Posterior vena cava (tissue), 2 donors: ENCODE measurements at regions not wholly inside any gene's neighbourhood (a gene's known extent, or its start where the extent isn't known, plus 50 kb on each side); places are given as distances from the start of the nearest gene placed in this dataset.

Source experiments
- DNase-seq: peaks from one replicate; pipeline ENCODE4 v3.0.0-alpha.2; 2020; ENCODE audit warnings: low spot score
- intact Hi-C, 2 donors: fragments of 100-400 bp; cut with DNase I; formaldehyde crosslinking; loops; one replicate each; pipeline versions ENCODE4 v1.14.1 to v1.14.2; 2022 to 2023
- donor health status: DM: yes; HTN: yes; CAD: no.
- donor health status: DM: yes; HTN: yes; CAD: no.

DNA sequence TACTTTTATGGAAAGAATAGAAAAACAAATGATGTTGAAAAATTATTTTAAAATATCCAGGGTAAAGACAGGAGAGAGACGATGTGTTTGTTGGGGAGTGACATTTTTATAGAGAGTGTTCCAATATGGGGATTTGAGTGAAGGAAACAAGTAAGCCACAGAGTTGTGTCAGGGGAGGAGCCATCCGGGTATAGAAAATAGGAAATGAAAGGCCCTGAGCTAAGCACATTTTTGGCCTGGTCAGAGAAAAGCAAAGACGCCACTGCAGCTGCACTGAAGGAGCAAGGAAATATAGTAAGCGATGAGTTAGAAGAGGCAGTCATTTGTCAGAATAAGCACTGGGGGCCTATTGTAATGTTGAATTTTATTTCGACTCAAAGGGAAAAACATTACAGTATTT, 107.3 kb upstream of the ADGRL4 start:
- DNase-seq, result no peak
- intact Hi-C loops, result loop anchor here in 1 of 2 donors (10.0 kb wide), 1 partner anchor 1049 kb away; no protein-coding TSS in a partner anchor

DNA sequence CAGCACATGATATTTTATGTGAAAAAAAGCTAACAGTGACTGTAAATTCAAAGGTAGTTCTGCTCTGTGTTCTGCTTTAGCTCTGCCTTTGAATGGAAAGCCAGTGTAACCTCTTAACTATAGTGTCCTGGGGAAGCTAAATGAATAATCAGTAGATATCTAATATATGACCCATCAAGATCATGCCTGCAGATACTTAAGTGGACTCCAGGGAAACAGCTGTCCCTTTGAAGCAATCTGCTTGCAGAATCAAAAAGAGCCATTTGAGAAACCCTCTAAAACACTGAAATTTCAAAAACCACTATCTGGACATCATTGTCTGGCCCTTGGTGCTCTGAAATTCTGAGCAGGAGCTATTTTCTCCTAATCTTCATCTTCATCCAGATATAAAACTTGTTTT, 104.2 kb upstream of the ADGRL4 start:
- DNase-seq, result no peak
- intact Hi-C loops, result loop anchor here in 1 of 2 donors (10.0 kb wide), 1 partner anchor 1046 kb away; no protein-coding TSS in a partner anchor

DNA sequence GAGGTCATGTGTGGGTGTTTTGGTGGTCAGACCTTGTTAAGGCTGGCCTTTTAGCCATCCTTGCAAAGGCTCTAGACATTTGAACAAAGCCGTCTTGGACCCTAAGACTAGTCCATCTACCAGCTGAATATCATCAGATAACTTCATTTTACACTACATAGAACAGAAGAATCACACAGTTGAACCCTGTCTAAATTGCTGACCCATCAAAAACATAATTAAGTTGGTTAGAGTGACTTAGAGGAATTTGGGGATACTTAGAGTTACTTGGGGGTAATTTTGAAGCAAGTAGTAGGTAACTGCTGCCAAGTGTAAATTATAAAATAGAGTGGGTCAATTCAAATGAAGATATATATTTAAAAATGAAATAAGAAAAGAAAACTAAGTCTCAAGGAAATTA, 102.9 kb upstream of the ADGRL4 start:
- no peak for DNase-seq
- intact Hi-C loops, result no loop called here

DNA sequence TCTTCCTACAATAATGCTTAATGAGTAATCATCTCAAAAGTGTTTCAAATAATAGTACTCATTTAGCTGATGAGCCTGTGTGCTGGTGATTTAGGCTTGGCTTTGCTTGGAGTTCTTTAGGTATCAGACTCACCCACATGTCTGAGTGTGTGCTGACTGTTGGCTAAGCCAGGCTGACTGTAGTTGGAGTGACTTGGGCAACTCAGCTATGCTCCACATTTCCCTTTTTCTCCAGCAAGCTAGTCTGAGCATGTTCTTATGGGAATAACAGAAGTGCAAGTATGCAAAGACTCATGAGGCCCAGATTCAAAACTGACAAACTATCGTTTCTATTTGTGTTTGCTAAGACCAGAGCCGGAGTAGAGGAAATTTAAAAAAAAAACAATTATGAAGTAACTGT, 99.0 kb upstream of the ADGRL4 start:
- intact Hi-C loops, result no loop called here
- DNase-seq, result no peak

DNA sequence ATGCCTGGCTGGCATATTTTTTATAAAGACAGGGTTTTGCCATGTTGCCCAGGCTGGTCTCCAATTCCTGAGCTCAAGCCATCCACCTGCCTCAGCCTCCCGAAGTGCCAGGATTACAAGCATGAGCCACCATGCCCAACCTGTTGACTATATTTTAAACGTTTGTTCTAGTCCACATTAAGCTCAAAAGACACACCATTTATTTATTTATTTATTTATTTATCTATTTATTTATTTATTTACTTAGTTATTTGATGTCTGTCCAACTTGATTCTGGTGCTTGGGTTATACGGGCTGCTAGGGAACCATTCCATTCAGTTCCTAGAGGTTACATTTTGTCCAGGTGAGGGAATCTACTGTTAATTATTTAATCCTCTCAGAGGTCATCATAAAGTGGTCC, 98.1 kb upstream of the ADGRL4 start:
- intact Hi-C loops, result no loop called here
- no peak for DNase-seq

DNA sequence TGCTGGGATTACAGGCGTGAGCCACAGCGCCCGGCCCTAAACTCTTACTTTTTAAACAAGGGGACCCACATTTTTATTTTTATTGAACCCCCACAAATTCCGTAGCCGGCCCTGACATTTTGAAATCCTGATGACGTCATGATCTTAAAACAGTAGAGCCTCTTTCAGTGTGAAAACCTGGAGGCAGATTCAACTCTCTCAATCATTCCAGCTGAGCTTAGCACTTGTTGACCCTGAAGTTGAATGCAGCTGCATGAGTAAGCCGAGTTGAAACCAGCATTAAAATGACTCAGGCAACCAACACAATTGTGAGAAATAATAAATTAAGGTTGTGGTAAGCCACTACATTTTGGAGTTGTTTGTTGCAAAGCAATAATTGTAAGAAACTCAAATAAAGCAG, 93.9 kb upstream of the ADGRL4 start:
- intact Hi-C loops, result no loop called here
- no peak for DNase-seq

DNA sequence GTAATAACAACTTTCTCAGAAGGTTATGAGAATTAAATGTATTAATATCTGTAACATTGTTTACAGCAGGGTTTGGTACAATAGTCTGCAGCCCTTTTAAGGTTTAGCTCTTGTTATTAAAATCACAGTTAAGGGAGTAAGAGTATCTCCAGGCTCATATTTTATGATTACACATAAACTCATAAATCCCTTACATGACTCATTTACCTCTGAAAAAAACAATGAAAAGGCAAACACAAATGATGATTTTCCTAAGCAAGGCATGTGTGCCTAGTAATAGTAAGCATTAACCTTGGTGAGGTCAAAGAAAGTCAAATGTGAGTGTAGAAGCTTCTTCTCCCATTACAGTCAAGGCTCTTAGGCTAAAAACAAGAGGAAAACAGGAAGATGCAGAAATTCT, 84.5 kb upstream of the ADGRL4 start:
- intact Hi-C loops, result no loop called here
- DNase-seq, result no peak

DNA sequence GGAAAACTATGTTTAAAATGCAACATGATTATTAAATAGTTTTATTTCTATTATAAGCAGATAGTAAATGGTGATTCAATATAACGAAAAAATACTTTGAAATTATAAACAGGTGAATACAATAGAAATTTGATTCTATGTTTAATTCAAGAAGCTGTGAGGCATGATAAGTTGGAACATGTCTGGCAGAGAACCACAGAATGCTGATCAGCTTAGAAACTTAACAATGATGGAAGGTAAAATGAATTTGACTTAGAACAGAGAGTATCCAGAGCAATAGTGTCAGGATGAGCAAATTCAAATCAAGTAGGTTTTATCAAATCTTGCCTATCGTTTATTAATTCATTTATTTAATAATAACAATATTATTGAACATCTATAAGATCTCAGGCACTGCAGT, 83.4 kb upstream of the ADGRL4 start:
- intact Hi-C loops, result no loop called here
- no peak for DNase-seq

DNA sequence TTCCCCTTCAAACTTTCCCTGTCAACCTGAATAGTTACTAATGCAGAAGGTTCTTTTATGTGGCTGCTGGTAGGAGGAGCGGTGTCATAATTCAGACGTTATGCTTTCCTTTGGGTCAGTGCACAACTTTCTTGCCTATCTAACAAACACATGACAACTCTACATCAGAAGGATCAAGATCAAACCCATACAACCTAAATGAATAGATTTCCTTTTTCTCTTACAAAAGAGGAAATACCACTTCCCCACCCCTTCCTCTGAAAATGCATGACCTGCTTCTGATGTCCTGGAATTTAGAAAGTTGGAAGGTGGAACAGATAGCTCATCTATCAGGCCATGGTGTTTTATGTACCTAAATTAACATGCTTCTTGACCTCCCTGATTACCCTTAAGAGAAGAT, 75.7 kb upstream of the ADGRL4 start:
- no peak for DNase-seq
- intact Hi-C loops, result no loop called here

DNA sequence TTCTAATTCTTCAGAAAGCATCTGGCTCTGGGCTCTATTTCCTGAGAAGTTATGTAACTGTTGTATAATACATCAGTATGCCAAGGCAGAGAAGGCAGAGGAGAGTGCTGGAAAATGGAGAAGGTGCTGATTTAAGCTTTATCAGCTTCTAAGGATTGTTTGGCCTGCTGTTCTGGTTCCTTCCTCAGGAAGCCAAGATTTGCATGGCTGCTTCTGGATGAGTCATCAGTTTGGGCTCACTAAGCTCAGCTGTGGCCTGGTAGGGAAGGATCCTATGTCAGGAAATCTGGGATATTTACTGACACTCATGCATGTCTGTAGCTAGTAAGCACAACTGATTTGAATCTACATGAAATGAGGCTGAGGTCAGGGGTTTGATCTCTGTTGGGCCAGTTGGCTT, 73.2 kb upstream of the ADGRL4 start:
- intact Hi-C loops, result no loop called here
- DNase-seq, result no peak

DNA sequence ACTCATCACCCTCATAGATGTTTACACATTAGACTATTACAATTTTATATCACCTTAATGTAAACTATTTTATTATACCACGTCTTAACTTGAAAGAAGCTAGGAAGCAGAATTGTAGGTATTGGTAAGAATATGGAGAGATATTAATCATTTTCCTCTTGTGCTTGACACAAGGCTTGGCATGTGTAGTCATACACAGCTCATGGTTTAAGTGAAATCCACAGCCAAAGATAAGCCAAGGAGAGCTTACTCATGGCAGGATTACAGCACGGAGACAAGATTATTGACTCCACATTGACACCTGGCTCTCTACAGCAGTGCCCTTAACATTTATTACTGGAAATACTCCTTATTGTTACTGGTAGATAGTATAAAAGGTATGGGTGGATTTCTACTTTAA, 68.4 kb upstream of the ADGRL4 start:
- intact Hi-C loops, result no loop called here
- no peak for DNase-seq

DNA sequence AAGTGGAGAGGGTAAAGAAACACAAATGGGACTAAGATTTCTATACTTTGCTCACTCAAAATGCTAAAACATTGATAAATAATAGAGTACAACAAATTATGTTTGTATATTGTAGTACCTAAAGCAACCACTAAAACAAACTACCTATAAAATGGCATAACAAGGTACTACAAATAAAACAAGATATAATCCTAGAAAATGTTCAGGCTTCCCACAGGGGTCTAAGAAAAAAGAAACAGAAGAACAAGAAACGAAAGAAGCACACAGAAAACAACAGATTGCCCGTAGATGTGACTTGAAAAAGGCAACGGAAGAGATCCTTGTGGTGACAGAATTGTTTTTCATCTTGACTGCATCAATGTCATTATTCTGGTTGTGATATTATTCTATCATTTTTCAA, 63.3 kb upstream of the ADGRL4 start:
- DNase-seq, result no peak
- intact Hi-C loops, result no loop called here

DNA sequence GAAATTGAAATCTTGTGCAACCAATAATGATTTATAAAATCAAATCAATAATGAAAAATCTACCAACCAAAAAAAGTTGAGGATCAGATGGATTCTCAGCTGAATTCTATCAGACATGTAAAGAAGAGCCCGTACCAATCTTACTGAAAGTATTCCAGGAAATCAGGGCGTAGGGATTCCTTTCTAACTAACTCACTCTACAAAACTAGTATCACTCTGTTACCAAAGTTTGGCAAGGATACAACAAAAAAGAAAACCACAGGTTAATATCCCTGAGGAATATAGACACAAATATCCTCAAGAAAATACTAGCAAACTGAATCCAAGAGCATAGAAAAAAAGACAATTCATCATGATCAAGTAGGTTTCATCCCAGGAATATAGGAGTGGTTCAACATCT, 52.8 kb upstream of the ADGRL4 start:
- intact Hi-C loops, result no loop called here
- DNase-seq, result no peak
